AG20443 (cell line): ENCODE measurements at regions not wholly inside any gene's neighbourhood (a gene's known extent, or its start where the extent isn't known, plus 50 kb on each side); places are given as distances from the start of the nearest gene placed in this dataset.

ENCODE experiments used
- DNase-seq: peaks from one replicate; pipeline ENCODE4 v3.0.0; 2012; ENCODE audit warnings: low spot score, mixed read lengths

- no peak for DNase-seq
Observed at GRCh38 chr5:139733698-139734538, 61.7 kb upstream of the PSD2 start.

GRCh38 chr5:139734539-139734916 lies 61.1 kb upstream of the PSD2 start:
- no peak for DNase-seq

- no peak for DNase-seq
Observed at GRCh38 chr5:139738193-139739149, 57.1 kb upstream of the PSD2 start.

GRCh38 chr5:139739150-139739974 lies 56.2 kb upstream of the PSD2 start:
- DNase-seq, result no peak

- DNase-seq, result no peak
Observed at GRCh38 chr5:139740138-139740991, 55.2 kb upstream of the PSD2 start.

- no peak for DNase-seq
Observed at GRCh38 chr5:139740992-139741672, 54.5 kb upstream of the PSD2 start.

- no peak for DNase-seq
Observed at GRCh38 chr5:139741823-139742172, 53.8 kb upstream of the PSD2 start.

GRCh38 chr5:139742173-139742903 lies 53.3 kb upstream of the PSD2 start:
- DNase-seq, result no peak

- DNase-seq, result no peak
Observed at GRCh38 chr5:139743001-139743771, 52.4 kb upstream of the PSD2 start.

- DNase-seq, result no peak
Observed at GRCh38 chr5:139743804-139744203, 51.8 kb upstream of the PSD2 start.

- DNase-seq, result no peak
Observed at GRCh38 chr5:139744471-139745131, 51.0 kb upstream of the PSD2 start.

- peak; percentile 91 for DNase-seq
Observed at GRCh38 chr5:139745132-139745799, 50.3 kb upstream of the PSD2 start.

- DNase-seq, result peak; percentile 84
Observed at GRCh38 chr5:139745800-139746690, 49.6 kb upstream of the PSD2 start.
